H1 (cell line): ENCODE measurements at regions not wholly inside any gene's neighbourhood (a gene's known extent, or its start where the extent isn't known, plus 50 kb on each side); places are given as distances from the start of the nearest gene placed in this dataset.

Experiments
- CTCF ChIA-PET: fragments of 300-600 bp; sonication (Branson Sonifier 250); formaldehyde crosslinking; loops from one replicate; lab custom pipeline; 2021; ENCODE audit not compliant: partially characterized antibody; lab: Charles Lee
- POLR2A ChIA-PET: fragments of 300-600 bp; sonication (Branson Sonifier 250); formaldehyde crosslinking; loops from one replicate; lab custom pipeline; 2021; ENCODE audit warnings: inconsistent platforms; ENCODE audit not compliant: partially characterized antibody; lab: Charles Lee
- DNase-seq, 2 experiments: peaks; one replicate each; pipeline versions ENCODE4 v3.0.0 to v3.0.0-alpha.2; 2010 to 2022; ENCODE audit warnings: low spot score in 2 of 2, low read depth in 1 of 2, mixed read lengths in 1 of 2
- FAIRE-seq: peaks from 2 replicates; lab custom pipeline; 2011; peaks lifted over from hg19 to GRCh38; lab: Jason Lieb, UNC
- H2AFZ ChIP-seq: 2 replicates; pipeline ENCODE4 v1.8.1; 2012; ENCODE audit warnings: low read length, inconsistent platforms
- H2AK5ac ChIP-seq: 2 replicates; pipeline ENCODE4 v1.6.1; 2013; ENCODE audit warnings: low read depth, low read length
- H2BK120ac ChIP-seq: replicated peaks from 2 replicates; pipeline ENCODE3; 2013; ENCODE audit warnings: low read depth, low read length, inconsistent platforms
- H2BK12ac ChIP-seq: 2 replicates; pipeline ENCODE4 v1.6.1; 2013; ENCODE audit warnings: low read depth, low read length
- H2BK15ac ChIP-seq: 2 replicates; pipeline ENCODE4 v1.6.1; 2013; ENCODE audit warnings: low read length
- H2BK20ac ChIP-seq: 2 replicates; pipeline ENCODE4 v1.6.1; 2013; ENCODE audit warnings: low read length
- H2BK5ac ChIP-seq: 2 replicates; pipeline ENCODE4 v1.6.1; 2013; ENCODE audit warnings: low read depth, low read length
- H3K14ac ChIP-seq: 2 replicates; pipeline ENCODE4 v1.6.1; 2013; ENCODE audit warnings: inconsistent platforms; ENCODE audit not compliant: insufficient read length
- H3K18ac ChIP-seq: 2 replicates; pipeline ENCODE4 v1.6.1; 2013; ENCODE audit warnings: low read length; ENCODE audit errors: extremely low read depth
- H3K23ac ChIP-seq: 2 replicates; pipeline ENCODE4 v1.6.1; 2013; ENCODE audit warnings: inconsistent platforms; ENCODE audit not compliant: insufficient read length
- H3K23me2 ChIP-seq: 2 replicates; pipeline ENCODE4 v1.6.1; 2013; ENCODE audit warnings: low read depth, low read length
- H3K27ac ChIP-seq: 2 replicates; pipeline ENCODE4 v1.6.1; 2011; ENCODE audit warnings: low read depth, low read length, inconsistent platforms
- H3K27me3 ChIP-seq, 4 experiments: replicated peaks in 1 of 4; 1 replicate in 1 of 4; 2 replicates in 3 of 4; pipeline versions ENCODE4 v1.6.1 to v1.8.1; 2011 to 2013; ENCODE audit warnings: low read length in 3 of 4, mild to moderate bottlenecking in 3 of 4, inconsistent platforms in 2 of 4, mixed read lengths in 2 of 4, moderate library complexity in 1 of 4; ENCODE audit not compliant: control insufficient read depth in 3 of 4, insufficient read depth in 3 of 4; ENCODE audit errors: extremely low read depth in 1 of 4
- H3K36me3 ChIP-seq, 4 experiments: 2 replicates each; pipeline versions ENCODE4 v1.6.1 to v1.8.1; 2011 to 2013; ENCODE audit warnings: mild to moderate bottlenecking in 4 of 4, low read length in 3 of 4, moderate library complexity in 2 of 4, control low read depth in 1 of 4, inconsistent platforms in 1 of 4; ENCODE audit not compliant: insufficient read depth in 4 of 4, control insufficient read depth in 2 of 4
- H3K4ac ChIP-seq: replicated peaks from 2 replicates; pipeline ENCODE3; 2013; ENCODE audit warnings: low read length, low read depth, mixed read lengths, inconsistent platforms; ENCODE audit not compliant: insufficient read length
- H3K4me1 ChIP-seq, 4 experiments: replicated peaks in 1 of 4; 1 replicate in 1 of 4; 2 replicates in 3 of 4; pipeline versions ENCODE4 v1.6.1 to v1.8.1; 2011 to 2013; ENCODE audit warnings: low read length in 3 of 4, inconsistent platforms in 2 of 4, mixed read lengths in 1 of 4; ENCODE audit not compliant: insufficient read depth in 4 of 4, control insufficient read depth in 3 of 4
- H3K4me2 ChIP-seq, 2 experiments: 2 replicates each; pipeline versions ENCODE4 v1.6.1 to v1.8.1; 2011 to 2013; ENCODE audit warnings: low read depth in 2 of 2, low read length in 2 of 2, control low read depth in 1 of 2, inconsistent platforms in 1 of 2, mild to moderate bottlenecking in 1 of 2; ENCODE audit not compliant: insufficient read depth in 1 of 2
- H3K4me3 ChIP-seq, 4 experiments: fragments of 200-600, 300-600 bp in 1 of 4; sonication (generic), shearing (Covaris generic), sonication (Bioruptor Twin) in 1 of 4; 2 replicates each; pipeline versions ENCODE4 v1.5.1 to v1.8.1; 2011 to 2016; ENCODE audit warnings: low read length in 4 of 4, low read depth in 3 of 4, control low read depth in 2 of 4, inconsistent platforms in 2 of 4, mild to moderate bottlenecking in 2 of 4, mixed read lengths in 1 of 4, moderate library complexity in 1 of 4; ENCODE audit not compliant: insufficient read depth in 2 of 4; ENCODE audit errors: extremely low read depth in 1 of 4
- H3K56ac ChIP-seq: replicated peaks from 2 replicates; pipeline ENCODE3; 2013; ENCODE audit warnings: low read depth, mild to moderate bottlenecking, mixed read lengths, low read length, inconsistent platforms; ENCODE audit not compliant: insufficient read length
- H3K79me1 ChIP-seq: 2 replicates; pipeline ENCODE4 v1.6.1; 2013; ENCODE audit warnings: low read depth, low read length, control low read depth
- H3K79me2 ChIP-seq, 2 experiments: 2 replicates each; pipeline versions ENCODE4 v1.6.1 to v1.8.1; 2012 to 2013; ENCODE audit warnings: low read length in 2 of 2, mild to moderate bottlenecking in 2 of 2, inconsistent platforms in 1 of 2; ENCODE audit not compliant: insufficient read depth in 2 of 2, control insufficient read depth in 1 of 2
- H3K9ac ChIP-seq, 4 experiments: replicated peaks in 1 of 4; 1 replicate in 1 of 4; 2 replicates in 3 of 4; pipeline versions ENCODE4 v1.6.1 to v1.8.1; 2011 to 2013; ENCODE audit warnings: low read depth in 3 of 4, low read length in 3 of 4, control low read depth in 2 of 4, mild to moderate bottlenecking in 2 of 4, moderate library complexity in 2 of 4, inconsistent platforms in 1 of 4; ENCODE audit errors: extremely low read depth in 1 of 4
- H3K9me3 ChIP-seq, 2 experiments: 2 replicates each; pipeline versions ENCODE4 v1.6.1 to v1.8.1; 2012 to 2013; ENCODE audit warnings: mild to moderate bottlenecking in 2 of 2, moderate library complexity in 2 of 2, control low read depth in 1 of 2, inconsistent platforms in 1 of 2, low read depth in 1 of 2, low read length in 1 of 2, mixed read lengths in 1 of 2; ENCODE audit not compliant: insufficient read depth in 2 of 2
- H4K20me1 ChIP-seq, 2 experiments: replicated peaks in 1 of 2; 2 replicates each; pipeline versions ENCODE3 to v1.8.1; 2011 to 2013; ENCODE audit warnings: inconsistent platforms in 2 of 2, low read length in 2 of 2, mild to moderate bottlenecking in 1 of 2; ENCODE audit not compliant: insufficient read depth in 2 of 2, control insufficient read depth in 1 of 2
- H4K5ac ChIP-seq: 2 replicates; pipeline ENCODE4 v1.6.1; 2013; ENCODE audit warnings: low read length, low read depth, mixed read lengths, inconsistent platforms; ENCODE audit not compliant: insufficient read length
- H4K8ac ChIP-seq: 2 replicates; pipeline ENCODE4 v1.8.0; 2013; ENCODE audit warnings: mild to moderate bottlenecking, moderate library complexity, low read length, inconsistent platforms; ENCODE audit not compliant: insufficient read depth; ENCODE audit errors: extremely low read depth
- H4K91ac ChIP-seq: replicated peaks from 2 replicates; pipeline ENCODE3; 2013; ENCODE audit warnings: low read length, mixed read lengths, inconsistent platforms; ENCODE audit not compliant: insufficient read length
- ATF2 ChIP-seq: IDR thresholded peaks from 2 replicates; pipeline ENCODE4 v1.6.1; 2012; ENCODE audit warnings: low read length, inconsistent platforms
- BACH1 ChIP-seq: IDR thresholded peaks from 2 replicates; pipeline ENCODE4 v1.6.1; 2012; ENCODE audit warnings: low read length, improper control_type of control experiment
- BCL11A ChIP-seq, 2 experiments: IDR thresholded peaks; one replicate each; pipeline ENCODE4 v1.6.1; 2011; ENCODE audit warnings: low read depth in 2 of 2, low read length in 2 of 2, mild to moderate bottlenecking in 2 of 2
- CTCF ChIP-seq, 3 experiments: IDR thresholded peaks; 1 replicate in 2 of 3; 2 replicates in 1 of 3; pipeline versions ENCODE4 v1.5.1 to v1.6.1; 2011; ENCODE audit warnings: low read length in 3 of 3, mild to moderate bottlenecking in 3 of 3, inconsistent platforms in 2 of 3, low read depth in 1 of 3, moderate library complexity in 1 of 3; ENCODE audit not compliant: insufficient read depth in 1 of 3; ENCODE audit errors: control extremely low read depth in 1 of 3
- E2F6 ChIP-seq: IDR thresholded peaks from 2 replicates; pipeline ENCODE4 v1.6.1; 2012; ENCODE audit warnings: inconsistent platforms
- GABPA ChIP-seq: IDR thresholded peaks from 2 replicates; pipeline ENCODE4 v1.6.1; 2011; ENCODE audit warnings: mild to moderate bottlenecking, low read length, moderate library complexity, borderline replicate concordance; ENCODE audit not compliant: insufficient read depth
- PHF8 ChIP-seq: fragments of 200-600 bp; sonication (generic); conservative IDR thresholded peaks from 2 replicates; pipeline ENCODE4 v1.7.1; 2012; ENCODE audit warnings: low read depth, mild to moderate bottlenecking, inconsistent platforms, low read length, moderate library complexity
- RFX5 ChIP-seq: IDR thresholded peaks from 2 replicates; pipeline ENCODE4 v1.6.1; 2011; ENCODE audit warnings: low read depth, low read length, improper control_type of control experiment, borderline replicate concordance
- SP1 ChIP-seq: IDR thresholded peaks from 2 replicates; pipeline ENCODE4 v1.6.1; 2011; ENCODE audit warnings: low read depth, low read length
- YY1 ChIP-seq: IDR thresholded peaks from 2 replicates; pipeline ENCODE4 v1.6.1; 2011; ENCODE audit warnings: low read depth, mild to moderate bottlenecking, low read length
- WGBS, 2 experiments: shearing (Covaris generic) in 1 of 2; methylation state at CpG; one replicate each; pipeline versions ENCODE4 v1.1.6 to v1.1.7; 2013 to 2015; ENCODE audit warnings: low lambda C conversion rate in 2 of 2, mixed read lengths in 2 of 2, inconsistent platforms in 1 of 2, low coverage in 1 of 2, missing lambda C conversion rate in 1 of 2; ENCODE audit not compliant: insufficient replicate concordance in 2 of 2, insufficient coverage in 1 of 2, insufficient read length in 1 of 2; ENCODE audit errors: extremely low coverage in 1 of 2, missing lambda C conversion rate in 1 of 2; 5-methylcytosine and 5-hydroxymethylcytosine counted together

- no peak overlapping the region for H3K14ac ChIP-seq
- H2BK15ac ChIP-seq = no peak overlapping the region
- no peak overlapping the region for H2AFZ ChIP-seq
- no peaks in the 10 kb centered on the region for H3K79me2 ChIP-seq
- no peaks in the 10 kb centered on the region; a peak in 1 of 4 replicates for H3K9me3 ChIP-seq
- no peak overlapping the region for H3K23ac ChIP-seq
- FAIRE-seq (no peak), DNase-seq (no peak)
- no peak overlapping the region for H4K8ac ChIP-seq
- H3K79me1 ChIP-seq = no peaks in the 10 kb centered on the region
- H3K56ac ChIP-seq = no peak overlapping the region
- no peak overlapping the region for H2BK120ac ChIP-seq
- no peak overlapping the region for H3K4ac ChIP-seq
- no peak overlapping the region for H3K4me3 ChIP-seq
- no peak overlapping the region for H4K5ac ChIP-seq
- no peaks in the 10 kb centered on the region for H3K36me3 ChIP-seq
- ChIA-PET POLR2A (no interaction called here), CTCF (interaction anchor here (1.1 to 1.9 kb wide), 3 partner anchors 58 to 185 kb away, joined by 3 to 6 read pairs (median 3); no protein-coding TSS in a partner anchor)
- no peak overlapping the region for H2BK20ac ChIP-seq
- no peak overlapping the region for H4K91ac ChIP-seq
- H3K4me1 ChIP-seq = no peaks in the 10 kb centered on the region
- H3K27ac ChIP-seq = no peak overlapping the region
- H2AK5ac ChIP-seq = no peak overlapping the region
- H2BK12ac ChIP-seq = no peak overlapping the region
- no peak overlapping the region for H3K9ac ChIP-seq
- no peaks in the 10 kb centered on the region for H4K20me1 ChIP-seq
- H3K18ac ChIP-seq = no peak overlapping the region
- WGBS, 2 experiments = 95% methylated on average over 2 of the region's 2 CpGs; no CpG with 5 or more reads in 1 of the 2 experiments
- no peaks in the 10 kb centered on the region for H3K27me3 ChIP-seq
- H2BK5ac ChIP-seq = no peak overlapping the region
- H3K4me2 ChIP-seq = no peak overlapping the region
- no peaks in the 10 kb centered on the region for H3K23me2 ChIP-seq
- no peak for TF ChIP-seq BACH1
- TF ChIP-seq SP1 = no peak
- TF ChIP-seq RFX5 = no peak
- TF ChIP-seq E2F6 = no peak
- no peak for TF ChIP-seq BCL11A (IDR thresholded peaks at IDR 0.05; ENCODE audit: low read depth in 2 of 2, low read length in 2 of 2)
- TF ChIP-seq GABPA = no peak
- no peak for TF ChIP-seq YY1
- no peak for TF ChIP-seq ATF2
- TF ChIP-seq PHF8 = no peak
- no peak for TF ChIP-seq CTCF (IDR thresholded peaks at IDR 0.05; ENCODE audit: control extremely low read depth in 1 of 3, insufficient read depth in 1 of 3, low read depth in 1 of 3, low read length in 3 of 3)
These were observed 82.8 kb upstream of the PNPT1 start for GRCh38 chr2:55776479-55776878.
